ENCODE measurements at regions not wholly inside any gene's neighbourhood (a gene's known extent, or its start where the extent isn't known, plus 50 kb on each side); places are given as distances from the start of the nearest gene placed in this dataset.

GRCh38 chr10:84770824-84771223 lies 442.4 kb downstream of the CCSER2 start:
- DNase-seq (ENCODE audit: low read depth in 4 of 4, low spot score in 1 of 4) = no peak

- DNase-seq (ENCODE audit: low read depth in 4 of 4, low spot score in 1 of 4) = no peak
Observed at GRCh38 chr10:84783386-84783785, 455.0 kb downstream of the CCSER2 start.

GRCh38 chr10:84783909-84784308 lies 455.5 kb downstream of the CCSER2 start:
- DNase-seq (ENCODE audit: low read depth in 4 of 4, low spot score in 1 of 4) = no peak

- DNase-seq (ENCODE audit: low read depth in 4 of 4, low spot score in 1 of 4) = no peak
Observed at GRCh38 chr10:84784749-84785148, 456.4 kb downstream of the CCSER2 start.

- DNase-seq (ENCODE audit: low read depth in 4 of 4, low spot score in 1 of 4) = no peak
Observed at GRCh38 chr10:84789026-84789425, 460.6 kb downstream of the CCSER2 start.

GRCh38 chr10:84798312-84798711 lies 469.9 kb downstream of the CCSER2 start:
- DNase-seq (ENCODE audit: low read depth in 4 of 4, low spot score in 1 of 4) = no peak

- no peak for DNase-seq (ENCODE audit: low read depth in 4 of 4, low spot score in 1 of 4)
Observed at GRCh38 chr10:84801156-84801555, 472.8 kb downstream of the CCSER2 start.

GRCh38 chr10:84801916-84802315 lies 473.5 kb downstream of the CCSER2 start:
- no peak for DNase-seq (ENCODE audit: low read depth in 4 of 4, low spot score in 1 of 4)

GRCh38 chr10:84805149-84805548 lies 476.8 kb downstream of the CCSER2 start:
- no peak for DNase-seq (ENCODE audit: low read depth in 4 of 4, low spot score in 1 of 4)

GRCh38 chr10:84811113-84811512 lies 482.7 kb downstream of the CCSER2 start:
- no peak for DNase-seq (ENCODE audit: low read depth in 4 of 4, low spot score in 1 of 4)

GRCh38 chr10:84818961-84819360 lies 490.6 kb downstream of the CCSER2 start:
- DNase-seq (ENCODE audit: low read depth in 4 of 4, low spot score in 1 of 4) = no peak

- DNase-seq (ENCODE audit: low read depth in 4 of 4, low spot score in 1 of 4) = no peak
Observed at GRCh38 chr10:84820120-84820519, 491.7 kb downstream of the CCSER2 start.

GRCh38 chr10:84820596-84820995 lies 492.2 kb downstream of the CCSER2 start:
- no peak for DNase-seq (ENCODE audit: low read depth in 4 of 4, low spot score in 1 of 4)

GRCh38 chr10:84822931-84823630 lies 494.7 kb downstream of the CCSER2 start:
- no peak for DNase-seq (ENCODE audit: low read depth in 4 of 4, low spot score in 1 of 4)

GRCh38 chr10:84824525-84824924 lies 496.1 kb downstream of the CCSER2 start:
- DNase-seq (ENCODE audit: low read depth in 4 of 4, low spot score in 1 of 4) = no peak

- no peak for DNase-seq (ENCODE audit: low read depth in 4 of 4, low spot score in 1 of 4)
Observed at GRCh38 chr10:84825330-84825729, 496.9 kb downstream of the CCSER2 start.

GRCh38 chr10:84826704-84827103 lies 498.3 kb downstream of the CCSER2 start:
- DNase-seq (ENCODE audit: low read depth in 4 of 4, low spot score in 1 of 4) = no peak

- no peak for DNase-seq (ENCODE audit: low read depth in 4 of 4, low spot score in 1 of 4)
Observed at GRCh38 chr10:84829131-84829530, 500.7 kb downstream of the CCSER2 start.

- DNase-seq (ENCODE audit: low read depth in 4 of 4, low spot score in 1 of 4) = no peak
Observed at GRCh38 chr10:84837041-84837812, 508.8 kb downstream of the CCSER2 start.

- DNase-seq (ENCODE audit: low read depth in 4 of 4, low spot score in 1 of 4) = no peak
Observed at GRCh38 chr10:84837877-84838276, 509.5 kb downstream of the CCSER2 start.

GRCh38 chr10:84838851-84839250 lies 510.5 kb downstream of the CCSER2 start:
- DNase-seq (ENCODE audit: low read depth in 4 of 4, low spot score in 1 of 4) = no peak

GRCh38 chr10:84842593-84842992 lies 514.2 kb downstream of the CCSER2 start:
- no peak for DNase-seq (ENCODE audit: low read depth in 4 of 4, low spot score in 1 of 4)

GRCh38 chr10:84844461-84844860 lies 516.1 kb downstream of the CCSER2 start:
- no peak for DNase-seq (ENCODE audit: low read depth in 4 of 4, low spot score in 1 of 4)
